Endothelial cell of umbilical vein (primary cell): ENCODE measurements at regions not wholly inside any gene's neighbourhood (a gene's known extent, or its start where the extent isn't known, plus 50 kb on each side); places are given as distances from the start of the nearest gene placed in this dataset.
"Not testable (repeated sequence)": the region's sequence is repeated elsewhere in the genome, so short reads cannot be mapped to it uniquely, and the experiment has no call there.

Experiments used
- BruUV-seq: library from RNA; stranded (reverse); fragments of 400-500 nt; replicated peaks from 2 replicates; lab custom pipeline; 2021; lab: Mats Ljungman, UMichigan
- CTCF ChIA-PET: fragments of 300-600, 350-600 bp; sonication (Branson Sonifier 250); formaldehyde crosslinking; loops from one replicate; lab custom pipeline; 2021; ENCODE audit warnings: antibody characterized with exemption, inconsistent platforms; lab: Charles Lee
- POLR2A ChIA-PET: fragments of 300-600, 350-600 bp; sonication (Branson Sonifier 250); formaldehyde crosslinking; loops from one replicate; lab custom pipeline; 2021; ENCODE audit warnings: antibody characterized with exemption, inconsistent platforms; lab: Charles Lee
- DNase-seq: peaks from one replicate; pipeline ENCODE4 v3.0.0-alpha.2; 2011; ENCODE audit warnings: low read depth, low spot score
- FAIRE-seq: peaks from 2 replicates; lab custom pipeline; 2011; peaks lifted over from hg19 to GRCh38; lab: Jason Lieb, UNC
- H2AFZ ChIP-seq: 2 replicates; pipeline ENCODE4 v1.6.0; 2012; ENCODE audit warnings: low read depth, low read length, control low read depth, inconsistent platforms
- H3K27ac ChIP-seq: 2 replicates; pipeline ENCODE4 v1.5.1; 2011; ENCODE audit warnings: low read depth, mild to moderate bottlenecking, control low read depth, low read length, moderate library complexity; ENCODE audit not compliant: insufficient read depth
- H3K27me3 ChIP-seq, 2 experiments: 2 replicates each; pipeline versions ENCODE4 v1.6.0 to v1.6.1; 2011; ENCODE audit warnings: low read length in 2 of 2, mixed read lengths in 1 of 2; ENCODE audit not compliant: control insufficient read depth in 2 of 2, insufficient read depth in 2 of 2
- H3K36me3 ChIP-seq, 2 experiments: 2 replicates in 1 of 2; 3 replicates in 1 of 2; pipeline ENCODE4 v1.5.1; 2011; ENCODE audit warnings: low read length in 2 of 2, mild to moderate bottlenecking in 1 of 2, moderate library complexity in 1 of 2; ENCODE audit not compliant: control insufficient read depth in 2 of 2, insufficient read depth in 2 of 2; ENCODE audit errors: extremely low read depth in 1 of 2
- H3K4me1 ChIP-seq: 3 replicates; pipeline ENCODE4 v1.5.1; 2011; ENCODE audit warnings: mild to moderate bottlenecking, low read length; ENCODE audit not compliant: control insufficient read depth, insufficient read depth; ENCODE audit errors: extremely low read depth
- H3K4me2 ChIP-seq: 2 replicates; pipeline ENCODE4 v1.6.1; 2011; ENCODE audit warnings: low read length, control low read depth, mixed read lengths; ENCODE audit not compliant: insufficient read depth
- H3K4me3 ChIP-seq, 3 experiments: fragments of 200-600 bp in 1 of 3; sonication (generic), shearing (Covaris generic) in 1 of 3; replicated peaks in 1 of 3; 2 replicates each; pipeline ENCODE4 v1.5.1; 2011 to 2016; ENCODE audit warnings: control low read depth in 3 of 3, low read length in 3 of 3, mild to moderate bottlenecking in 2 of 3, inconsistent platforms in 1 of 3, low read depth in 1 of 3, moderate library complexity in 1 of 3; ENCODE audit not compliant: insufficient read depth in 1 of 3
- H3K79me2 ChIP-seq: 2 replicates; pipeline ENCODE4 v1.6.0; 2012; ENCODE audit warnings: low read length, inconsistent platforms; ENCODE audit not compliant: control insufficient read depth, insufficient read depth
- H3K9ac ChIP-seq: replicated peaks from 2 replicates; pipeline ENCODE3; 2011; ENCODE audit warnings: low read length, control low read depth; ENCODE audit not compliant: insufficient read depth; ENCODE audit errors: extremely low read depth
- H3K9me1 ChIP-seq: replicated peaks from 3 replicates; pipeline ENCODE4 v1.6.0; 2011; ENCODE audit warnings: mild to moderate bottlenecking, low read length; ENCODE audit not compliant: control insufficient read depth, insufficient read depth; ENCODE audit errors: extremely low read depth
- H3K9me3 ChIP-seq: replicated peaks from 2 replicates; pipeline ENCODE4 v1.5.1; 2012; ENCODE audit warnings: low read length, inconsistent platforms; ENCODE audit not compliant: control insufficient read depth, insufficient read depth
- H4K20me1 ChIP-seq: replicated peaks from 2 replicates; pipeline ENCODE3; 2011; ENCODE audit warnings: mild to moderate bottlenecking, low read length; ENCODE audit not compliant: control insufficient read depth, insufficient read depth; ENCODE audit errors: extremely low read depth
- dilution Hi-C: fragments of 300-500 bp; cut with MboI; formaldehyde crosslinking; loops from one replicate; pipeline ENCODE4 v1.15.0; 2019; ENCODE audit warnings: low sequenced_read_pairs; ENCODE audit not compliant: extremely low pct_ligation_motif_present
- intact Hi-C: fragments of 100-400 bp; cut with micrococcal nuclease; formaldehyde crosslinking; loops from one replicate; pipeline ENCODE4 v1.10.0; 2022

GRCh38 chr1:121551491-121551890 is 366.7 kb downstream of the SRGAP2C start:
- H3K27ac ChIP-seq, H2AFZ ChIP-seq, H4K20me1 ChIP-seq, dilution Hi-C loops, H3K36me3 ChIP-seq, POLR2A ChIA-PET, FAIRE-seq, intact Hi-C loops, H3K9ac ChIP-seq, H3K4me1 ChIP-seq, CTCF ChIA-PET, H3K27me3 ChIP-seq, H3K79me2 ChIP-seq, H3K9me3 ChIP-seq, H3K4me3 ChIP-seq, H3K4me2 ChIP-seq, BruUV-seq, DNase-seq, H3K9me1 ChIP-seq: not testable (repeated sequence)

DNA sequence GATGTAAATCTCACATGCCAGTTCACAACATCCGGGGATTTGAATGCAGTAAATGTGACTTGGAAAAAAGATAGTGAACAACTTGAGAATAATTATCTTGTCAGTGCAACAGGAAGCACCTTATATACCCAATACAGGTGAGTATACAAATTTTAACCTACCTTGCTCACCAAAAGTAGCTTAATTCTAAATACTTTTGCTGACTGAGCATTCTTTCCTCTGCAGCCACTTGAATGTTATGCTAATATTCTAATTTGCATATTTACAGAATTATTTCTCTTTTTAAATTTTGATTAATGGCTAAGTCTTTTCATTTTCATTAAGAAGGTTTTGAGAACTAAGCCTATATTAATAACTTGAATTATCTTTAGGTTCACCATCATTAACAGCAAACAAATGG is 371.8 kb downstream of the SRGAP2C start:
- POLR2A ChIA-PET = not testable (repeated sequence)

GRCh38 chr1:121558034-121558433 is 373.3 kb downstream of the SRGAP2C start:
- not testable (repeated sequence) for H2AFZ ChIP-seq

More for the DNA sequence above, 371.8 kb downstream of the SRGAP2C start:
- H3K79me2 ChIP-seq, H3K9ac ChIP-seq, FAIRE-seq, CTCF ChIA-PET, DNase-seq, H3K4me1 ChIP-seq, dilution Hi-C loops, H3K4me3 ChIP-seq, H3K27ac ChIP-seq, H3K4me2 ChIP-seq, H3K27me3 ChIP-seq, H4K20me1 ChIP-seq, H3K9me1 ChIP-seq, intact Hi-C loops, H2AFZ ChIP-seq, BruUV-seq, H3K36me3 ChIP-seq, H3K9me3 ChIP-seq: not testable (repeated sequence)

More at GRCh38 chr1:121558034-121558433, 373.3 kb downstream of the SRGAP2C start:
- H3K9me3 ChIP-seq, H3K27ac ChIP-seq, CTCF ChIA-PET, POLR2A ChIA-PET, FAIRE-seq, H3K4me3 ChIP-seq, H3K79me2 ChIP-seq, H3K4me1 ChIP-seq, H3K4me2 ChIP-seq, H3K9me1 ChIP-seq, BruUV-seq, DNase-seq, H3K36me3 ChIP-seq, H4K20me1 ChIP-seq, H3K9ac ChIP-seq, intact Hi-C loops, dilution Hi-C loops, H3K27me3 ChIP-seq: not testable (repeated sequence)
